Upper lobe of left lung (tissue), 4 donors: ENCODE measurements at regions not wholly inside any gene's neighbourhood (a gene's known extent, or its start where the extent isn't known, plus 50 kb on each side); places are given as distances from the start of the nearest gene placed in this dataset.

Experiments
- POLR2A ChIP-seq, 4 donors: fragments of 450-650 bp; IDR thresholded peaks; one replicate each; pipeline ENCODE4 v1.5.1; 2016 to 2017; ENCODE audit warnings: antibody characterized with exemption in 4 of 4, mild to moderate bottlenecking in 2 of 4
- POLR2AphosphoS5 ChIP-seq, 2 donors: sonication (generic); formaldehyde crosslinking; IDR thresholded peaks; one replicate each; pipeline ENCODE4 v1.5.1; 2017; ENCODE audit warnings: antibody characterized with exemption in 2 of 2
- TF ChIP-seq, protein P1 (sequence below), 6 experiments: fragments of 450-650 bp in 4 of 6; fragments of 200-600 bp in 2 of 6; sonication (generic) in 2 of 6; IDR thresholded peaks; one replicate each; pipeline ENCODE4 v1.5.1; 2016 to 2019; ENCODE audit warnings: antibody characterized with exemption in 6 of 6

DNA sequence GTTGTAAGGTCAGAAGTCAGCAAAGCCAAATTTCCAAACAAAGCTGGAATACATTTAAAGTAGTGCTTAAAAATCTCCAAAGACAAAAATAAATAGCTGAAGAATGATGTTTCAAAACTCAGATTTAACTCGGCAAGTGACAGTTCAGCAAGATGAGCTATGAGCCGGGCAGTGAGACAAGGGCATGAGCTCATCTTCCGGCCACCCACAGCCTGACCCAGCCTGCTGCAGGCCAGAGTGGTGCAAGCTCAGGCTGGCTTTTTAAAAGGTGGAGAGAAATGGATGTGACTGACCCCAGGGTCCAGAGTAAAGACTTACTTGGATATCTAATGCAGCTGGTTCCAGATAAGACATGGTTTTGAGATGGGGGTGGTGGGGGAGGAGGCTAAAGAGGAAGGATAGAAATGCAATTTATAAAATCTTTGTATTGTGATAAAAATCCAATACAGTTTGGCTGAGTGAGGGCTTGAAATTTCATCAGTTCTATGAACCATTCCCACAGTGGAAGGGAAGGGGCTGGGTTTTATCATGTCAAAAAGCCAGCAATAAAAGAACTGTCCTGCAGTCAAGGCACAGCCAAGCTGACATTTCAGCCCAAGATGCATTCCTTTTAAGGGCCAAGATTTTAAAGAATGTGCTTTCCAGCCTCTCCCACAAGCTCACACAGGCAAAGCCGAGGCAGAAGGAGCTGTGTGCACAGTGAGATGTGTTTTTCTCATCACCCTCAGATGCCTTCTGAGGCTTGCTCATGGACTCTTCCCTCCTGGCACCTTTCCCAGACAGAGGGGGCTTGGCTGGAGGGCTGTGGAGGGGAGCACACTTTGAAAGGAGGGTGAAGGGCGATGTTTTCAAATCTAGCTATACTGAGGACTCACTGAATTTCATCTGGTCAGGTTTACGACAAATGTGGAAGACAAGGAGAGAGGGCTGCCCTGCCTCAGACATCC, 97.9 kb upstream of the KLHL29 start:
- TF ChIP-seq POLR2A (IDR thresholded peaks at IDR 0.05) (no peak), POLR2AphosphoS5 (IDR thresholded peaks at IDR 0.05) (no peak)
- TF ChIP-seq, protein P1, sequence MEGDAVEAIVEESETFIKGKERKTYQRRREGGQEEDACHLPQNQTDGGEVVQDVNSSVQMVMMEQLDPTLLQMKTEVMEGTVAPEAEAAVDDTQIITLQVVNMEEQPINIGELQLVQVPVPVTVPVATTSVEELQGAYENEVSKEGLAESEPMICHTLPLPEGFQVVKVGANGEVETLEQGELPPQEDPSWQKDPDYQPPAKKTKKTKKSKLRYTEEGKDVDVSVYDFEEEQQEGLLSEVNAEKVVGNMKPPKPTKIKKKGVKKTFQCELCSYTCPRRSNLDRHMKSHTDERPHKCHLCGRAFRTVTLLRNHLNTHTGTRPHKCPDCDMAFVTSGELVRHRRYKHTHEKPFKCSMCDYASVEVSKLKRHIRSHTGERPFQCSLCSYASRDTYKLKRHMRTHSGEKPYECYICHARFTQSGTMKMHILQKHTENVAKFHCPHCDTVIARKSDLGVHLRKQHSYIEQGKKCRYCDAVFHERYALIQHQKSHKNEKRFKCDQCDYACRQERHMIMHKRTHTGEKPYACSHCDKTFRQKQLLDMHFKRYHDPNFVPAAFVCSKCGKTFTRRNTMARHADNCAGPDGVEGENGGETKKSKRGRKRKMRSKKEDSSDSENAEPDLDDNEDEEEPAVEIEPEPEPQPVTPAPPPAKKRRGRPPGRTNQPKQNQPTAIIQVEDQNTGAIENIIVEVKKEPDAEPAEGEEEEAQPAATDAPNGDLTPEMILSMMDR (IDR thresholded peaks at IDR 0.05), result no peak
